Left lung (tissue), 4 donors: ENCODE measurements at regions not wholly inside any gene's neighbourhood (a gene's known extent, or its start where the extent isn't known, plus 50 kb on each side); places are given as distances from the start of the nearest gene placed in this dataset.

Source experiments
- ATAC-seq: fragments of 200-7000 bp; cut with Tn5 transposase; one replicate; pipeline ENCODE4 v1.9.1; 2020; ENCODE audit warnings: moderate library complexity
- DNase-seq, 4 donors: peaks; one replicate each; pipeline ENCODE4 v3.0.0-alpha.2; 2013 to 2020
- H3K27ac ChIP-seq, 2 donors: fragments of 200-600 bp; sonication (generic) in 1 of 2; one replicate each; pipeline versions ENCODE4 v1.5.0 to v1.8.0; 2020 to 2021
- H3K27me3 ChIP-seq, 2 donors: fragments of 200-600 bp; sonication (generic) in 1 of 2; one replicate each; pipeline versions ENCODE4 v1.5.0 to v1.8.0; 2020 to 2021
- H3K36me3 ChIP-seq, 2 donors: fragments of 200-600 bp; sonication (generic) in 1 of 2; one replicate each; pipeline versions ENCODE4 v1.5.0 to v1.8.0; 2020 to 2021
- H3K4me1 ChIP-seq, 2 donors: fragments of 200-600 bp; one replicate each; pipeline ENCODE4 v1.8.0; 2021
- H3K4me3 ChIP-seq, 2 donors: fragments of 200-600 bp; sonication (generic) in 1 of 2; one replicate each; pipeline versions ENCODE4 v1.5.0 to v1.8.0; 2020 to 2021; ENCODE audit warnings: mild to moderate bottlenecking in 1 of 2
- H3K9me3 ChIP-seq, 2 donors: fragments of 200-600 bp; sonication (generic) in 1 of 2; one replicate each; pipeline versions ENCODE4 v1.5.0 to v1.8.0; 2020 to 2021
- intact Hi-C, 2 donors: fragments of 100-400 bp; cut with DNase I; formaldehyde crosslinking; loops; one replicate each; pipeline versions ENCODE4 v1.11.2 to v1.14.2; 2022
- TF ChIP-seq, protein P1 (sequence below), 2 donors: fragments of 200-600 bp; sonication (generic) in 1 of 2; IDR thresholded peaks; one replicate each; pipeline versions ENCODE4 v1.5.0 to v1.8.0; 2021; ENCODE audit warnings: antibody characterized with exemption in 2 of 2
- donor health status: DM: no; HTN: yes; CAD: no.
- donor health status: DM: no; HTN: no; CAD: no.

- Histone ChIP-seq H3K36me3 (no peaks in the 10 kb centered on the region), H3K27ac (no peak overlapping the region), H3K4me3 (no peak overlapping the region), H3K27me3 (no peaks in the 10 kb centered on the region), H3K9me3 (no peaks in the 10 kb centered on the region), H3K4me1 (peaks cover 0 to 16% of the 10 kb centered on the region in 2 donors)
- DNase-seq (no peak), ATAC-seq (no peak)
- TF ChIP-seq, protein P1, sequence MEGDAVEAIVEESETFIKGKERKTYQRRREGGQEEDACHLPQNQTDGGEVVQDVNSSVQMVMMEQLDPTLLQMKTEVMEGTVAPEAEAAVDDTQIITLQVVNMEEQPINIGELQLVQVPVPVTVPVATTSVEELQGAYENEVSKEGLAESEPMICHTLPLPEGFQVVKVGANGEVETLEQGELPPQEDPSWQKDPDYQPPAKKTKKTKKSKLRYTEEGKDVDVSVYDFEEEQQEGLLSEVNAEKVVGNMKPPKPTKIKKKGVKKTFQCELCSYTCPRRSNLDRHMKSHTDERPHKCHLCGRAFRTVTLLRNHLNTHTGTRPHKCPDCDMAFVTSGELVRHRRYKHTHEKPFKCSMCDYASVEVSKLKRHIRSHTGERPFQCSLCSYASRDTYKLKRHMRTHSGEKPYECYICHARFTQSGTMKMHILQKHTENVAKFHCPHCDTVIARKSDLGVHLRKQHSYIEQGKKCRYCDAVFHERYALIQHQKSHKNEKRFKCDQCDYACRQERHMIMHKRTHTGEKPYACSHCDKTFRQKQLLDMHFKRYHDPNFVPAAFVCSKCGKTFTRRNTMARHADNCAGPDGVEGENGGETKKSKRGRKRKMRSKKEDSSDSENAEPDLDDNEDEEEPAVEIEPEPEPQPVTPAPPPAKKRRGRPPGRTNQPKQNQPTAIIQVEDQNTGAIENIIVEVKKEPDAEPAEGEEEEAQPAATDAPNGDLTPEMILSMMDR (IDR thresholded peaks at IDR 0.05), result no peak
- intact Hi-C loops, result no loop called here
These were observed 375.7 kb upstream of the PRR16 start for GRCh38 chr5:120088412-120088811.

DNA sequence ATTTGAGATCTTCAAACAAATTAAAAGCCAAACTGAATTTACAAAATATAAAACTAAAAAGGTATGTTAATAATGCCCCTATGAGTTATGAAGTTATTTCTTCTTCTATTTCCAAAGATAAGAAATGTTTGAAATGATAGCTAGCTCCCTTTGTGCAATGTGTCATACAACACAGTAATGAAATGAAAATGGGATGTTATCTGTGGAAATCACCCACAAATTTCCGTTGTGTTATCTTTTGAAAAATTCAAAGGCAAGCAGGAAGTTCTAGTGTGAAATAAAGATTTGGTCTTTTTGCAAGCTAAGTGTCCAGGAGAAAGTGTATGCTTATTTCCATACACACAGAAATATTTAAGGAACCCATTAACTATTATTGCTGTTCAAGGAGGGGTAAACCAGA, 375.3 kb upstream of the PRR16 start:
- TF ChIP-seq, protein P1 (IDR thresholded peaks at IDR 0.05), result no peak
- Histone ChIP-seq H3K36me3 (no peaks in the 10 kb centered on the region), H3K4me1 (peaks cover 0 to 16% of the 10 kb centered on the region in 2 donors), H3K4me3 (no peak overlapping the region), H3K9me3 (no peaks in the 10 kb centered on the region), H3K27ac (no peak overlapping the region), H3K27me3 (no peaks in the 10 kb centered on the region)
- ATAC-seq (no peak), DNase-seq (no peak)
- intact Hi-C loops, result no loop called here

GRCh38 chr5:120091376-120091948, 372.6 kb upstream of the PRR16 start:
- no peak for DNase-seq
- H3K27me3 ChIP-seq, result no peaks in the 10 kb centered on the region
- H3K4me3 ChIP-seq, result no peak overlapping the region
- peaks cover 0 to 21% of the 10 kb centered on the region in 2 donors for H3K4me1 ChIP-seq
- intact Hi-C loops, result no loop called here
- TF ChIP-seq, protein P1 (IDR thresholded peaks at IDR 0.05), result no peak
- no peak overlapping the region for H3K27ac ChIP-seq
- ATAC-seq, result no peak
- no peaks in the 10 kb centered on the region for H3K36me3 ChIP-seq
- H3K9me3 ChIP-seq, result no peaks in the 10 kb centered on the region

DNA sequence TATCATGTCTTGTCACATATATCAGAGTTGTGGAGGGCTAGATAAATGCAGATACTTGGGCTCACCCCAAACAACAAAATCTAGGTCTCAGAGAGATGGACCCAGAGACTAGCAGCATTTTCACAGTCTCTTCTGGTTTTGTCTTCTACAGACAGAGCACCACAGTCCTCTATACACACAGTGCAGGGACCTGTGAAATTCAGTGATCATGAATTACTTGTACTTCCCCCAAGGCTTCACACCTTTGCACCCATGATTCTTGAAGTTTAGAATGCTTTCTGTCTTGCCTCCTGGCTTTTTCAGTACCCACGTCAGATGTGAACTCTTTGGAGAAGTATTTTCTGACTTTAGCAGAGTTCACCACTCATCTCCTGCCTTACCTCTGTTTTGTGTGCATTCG, 371.5 kb upstream of the PRR16 start:
- no peaks in the 10 kb centered on the region for H3K36me3 ChIP-seq
- DNase-seq (no peak), ATAC-seq (no peak)
- TF ChIP-seq, protein P1 (IDR thresholded peaks at IDR 0.05), result no peak
- no peaks in the 10 kb centered on the region for H3K9me3 ChIP-seq
- no peak overlapping the region for H3K27ac ChIP-seq
- intact Hi-C loops, result no loop called here
- no peak overlapping the region for H3K4me3 ChIP-seq
- H3K27me3 ChIP-seq, result no peaks in the 10 kb centered on the region
- H3K4me1 ChIP-seq, result peaks cover 0 to 22% of the 10 kb centered on the region in 2 donors

DNA sequence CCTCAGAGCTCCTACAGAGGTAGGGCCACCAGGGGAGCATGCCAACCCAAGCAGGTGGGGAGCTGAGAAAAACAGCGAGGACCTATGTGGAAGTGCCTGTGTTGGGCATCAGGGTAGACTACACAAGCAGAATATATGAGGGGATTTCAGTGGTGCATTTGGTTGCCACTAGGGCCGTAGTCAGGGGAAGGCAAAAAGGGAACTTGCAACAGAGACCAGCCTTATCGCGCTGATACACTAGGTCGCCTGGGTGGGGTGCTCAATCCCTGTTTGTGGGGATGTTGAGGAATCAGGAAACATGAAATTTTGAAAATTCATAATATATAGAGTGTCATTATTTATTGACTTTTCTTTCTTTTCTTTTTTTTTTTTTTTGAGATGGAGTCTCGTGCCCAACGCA, 370.9 kb upstream of the PRR16 start:
- Histone ChIP-seq H3K4me1 (peaks cover 0 to 17% of the 10 kb centered on the region in 2 donors), H3K36me3 (no peaks in the 10 kb centered on the region), H3K9me3 (no peaks in the 10 kb centered on the region), H3K27me3 (no peaks in the 10 kb centered on the region), H3K4me3 (no peak overlapping the region), H3K27ac (no peak overlapping the region)
- TF ChIP-seq, protein P1 (IDR thresholded peaks at IDR 0.05), result peak in 1 of 2 donors; percentile 13
- DNase-seq (peak in 1 of 4 donors; percentile 36), ATAC-seq (peak; percentile 47)
- intact Hi-C loops, result no loop called here
